HepG2 (cell line): ENCODE measurements at regions not wholly inside any gene's neighbourhood (a gene's known extent, or its start where the extent isn't known, plus 50 kb on each side); places are given as distances from the start of the nearest gene placed in this dataset.

ENCODE experiments used
- ATAC-seq: fragments of 200-7000 bp; cut with Tn5 transposase; 3 replicates; pipeline ENCODE4 v1.9.1; 2020; ENCODE audit warnings: mild to moderate bottlenecking, moderate library complexity
- BruUV-seq: library from RNA; stranded (reverse); fragments of 400-500 nt; replicated peaks from 2 replicates; lab custom pipeline; 2021; lab: Mats Ljungman, UMichigan
- CTCF ChIA-PET: fragments of 300-600 bp; formaldehyde crosslinking; extraction: SDS; loops from one replicate; lab custom pipeline; 2021; ENCODE audit warnings: low total read pairs, inconsistent platforms, low intra/inter-chr PET ratio; lab: Yijun Ruan, JAX
- POLR2A ChIA-PET: fragments of 350-600 bp; sonication (Branson Sonifier 250); formaldehyde crosslinking; loops from one replicate; lab custom pipeline; 2020; ENCODE audit warnings: antibody characterized with exemption, inconsistent platforms; lab: Yijun Ruan, JAX
- DNase-seq: peaks from one replicate; pipeline ENCODE4 v3.0.0-alpha.2; 2015; ENCODE audit warnings: low spot score
- FAIRE-seq: peaks from 3 replicates; lab custom pipeline; 2011; peaks lifted over from hg19 to GRCh38; lab: Jason Lieb, UNC
- H2AFZ ChIP-seq: one replicate; pipeline ENCODE4 v1.6.1; 2011; ENCODE audit warnings: low read length, inconsistent platforms
- H3K27ac ChIP-seq: fragments of 300-600 bp; 3 replicates; pipeline ENCODE4 v1.8.0; 2011; ENCODE audit warnings: mixed run types, mild to moderate bottlenecking, mixed read lengths, low read length, inconsistent platforms; ENCODE audit not compliant: insufficient read depth; ENCODE audit errors: extremely low read length
- H3K27me3 ChIP-seq, 2 experiments: fragments of 200-600 bp in 1 of 2; 2 replicates in 1 of 2; 3 replicates in 1 of 2; pipeline versions ENCODE4 v1.6.0 to v1.8.0; 2011; ENCODE audit warnings: low read length in 2 of 2, mild to moderate bottlenecking in 2 of 2, moderate library complexity in 2 of 2, inconsistent platforms in 1 of 2; ENCODE audit not compliant: insufficient read depth in 2 of 2, control insufficient read depth in 1 of 2
- H3K36me3 ChIP-seq, 2 experiments: fragments of 200-600 bp in 1 of 2; replicated peaks in 1 of 2; 2 replicates in 1 of 2; 3 replicates in 1 of 2; pipeline versions ENCODE4 v1.5.1 to v1.8.0; 2011; ENCODE audit warnings: low read length in 2 of 2, inconsistent platforms in 1 of 2; ENCODE audit not compliant: insufficient read depth in 2 of 2, control insufficient read depth in 1 of 2
- H3K4me1 ChIP-seq: 2 replicates; pipeline ENCODE4 v1.5.1; 2012; ENCODE audit warnings: low read length, inconsistent platforms; ENCODE audit not compliant: insufficient read depth
- H3K4me2 ChIP-seq: 2 replicates; pipeline ENCODE4 v1.6.0; 2011; ENCODE audit warnings: low read depth, low read length, inconsistent platforms
- H3K4me3 ChIP-seq, 3 experiments: fragments of 200-600 bp in 1 of 3; sonication (generic), shearing (Covaris generic) in 1 of 3; replicated peaks in 1 of 3; 2 replicates each; pipeline ENCODE4 v1.5.1; 2011 to 2016; ENCODE audit warnings: low read length in 3 of 3, inconsistent platforms in 2 of 3, low read depth in 2 of 3, mild to moderate bottlenecking in 2 of 3, control low read depth in 1 of 3, mixed read lengths in 1 of 3; ENCODE audit not compliant: insufficient read depth in 1 of 3
- H3K79me2 ChIP-seq: one replicate; pipeline ENCODE4 v1.6.1; 2011; ENCODE audit warnings: low read length, inconsistent platforms; ENCODE audit not compliant: insufficient read depth
- H3K9ac ChIP-seq: 2 replicates; pipeline ENCODE4 v1.6.0; 2011; ENCODE audit warnings: mild to moderate bottlenecking, low read depth, low read length, inconsistent platforms; ENCODE audit not compliant: insufficient read depth
- H3K9me3 ChIP-seq: 2 replicates; pipeline ENCODE4 v1.5.1; 2012; ENCODE audit warnings: mild to moderate bottlenecking, low read length
- H4K20me1 ChIP-seq: 2 replicates; pipeline ENCODE4 v1.6.0; 2011; ENCODE audit warnings: inconsistent platforms, mild to moderate bottlenecking, low read length, moderate library complexity; ENCODE audit not compliant: insufficient read depth
- GLI4 ChIP-seq: sonication (generic); formaldehyde crosslinking; IDR thresholded peaks from 2 replicates; pipeline ENCODE4 v1.5.1; 2020; ENCODE audit warnings: missing genetic modification reagents, mild to moderate bottlenecking, moderate library complexity, borderline replicate concordance
- JDP2 ChIP-seq: sonication (generic); formaldehyde crosslinking; IDR thresholded peaks from 2 replicates; pipeline ENCODE4 v1.8.1; 2022; ENCODE audit warnings: missing genetic modification reagents, borderline replicate concordance
- KDM6A ChIP-seq: IDR thresholded peaks from 2 replicates; pipeline ENCODE4 v1.6.1; 2016; ENCODE audit warnings: low read depth
- NFRKB ChIP-seq: fragments of 450-650 bp; IDR thresholded peaks from 2 replicates; pipeline ENCODE4 v1.6.1; 2017
- NFYC ChIP-seq: IDR thresholded peaks from 2 replicates; pipeline ENCODE4 v1.6.1; 2016; ENCODE audit warnings: missing genetic modification reagents, missing compliant biosample characterization
- SIX4 ChIP-seq: sonication (generic); formaldehyde crosslinking; IDR thresholded peaks from 2 replicates; pipeline ENCODE4 v1.4.0; 2020; ENCODE audit warnings: missing genetic modification reagents
- SMC3 ChIP-seq: IDR thresholded peaks from 2 replicates; pipeline ENCODE4 v1.6.1; 2011; ENCODE audit warnings: low read length, improper control_type of control experiment
- TRIM22 ChIP-seq: fragments of 450-650 bp; IDR thresholded peaks from 2 replicates; pipeline ENCODE4 v1.6.1; 2017
- ZFAT ChIP-seq: sonication (generic); formaldehyde crosslinking; conservative IDR thresholded peaks from 2 replicates; pipeline ENCODE4 v1.8.1; 2023; ENCODE audit warnings: missing genetic modification reagents, inconsistent platforms
- ZFP1 ChIP-seq: IDR thresholded peaks from 2 replicates; pipeline ENCODE4 v1.6.1; 2016
- WGBS: methylation state at CpG from one replicate; pipeline ENCODE4 v1.1.6; 2017; ENCODE audit warnings: low lambda C conversion rate; 5-methylcytosine and 5-hydroxymethylcytosine counted together
- in situ Hi-C: cut with HindIII; loops from 2 replicates; pipeline ENCODE4 v1.10.0; 2017; ENCODE audit warnings: low pct_unique_long_range_greater_than_20kb; ENCODE audit not compliant: extremely low pct_ligation_motif_present
- intact Hi-C: fragments of 100-400 bp; cut with micrococcal nuclease; formaldehyde crosslinking; loops from one replicate; pipeline ENCODE4 v1.10.0; 2022; ENCODE audit not compliant: unreplicated experiment
- TF ChIP-seq, protein P1 (sequence below), 2 experiments: sonication (generic) in 1 of 2; formaldehyde crosslinking in 1 of 2; IDR thresholded peaks; 2 replicates each; pipeline versions ENCODE4 v1.5.1 to v1.6.1; 2011 to 2020; ENCODE audit warnings: borderline replicate concordance in 1 of 2, low read depth in 1 of 2, low read length in 1 of 2, mild to moderate bottlenecking in 1 of 2, missing genetic modification reagents in 1 of 2, moderate library complexity in 1 of 2
- TF ChIP-seq, protein P2 (sequence below): sonication (generic); formaldehyde crosslinking; IDR thresholded peaks from 2 replicates; pipeline ENCODE4 v1.4.0; 2020; ENCODE audit warnings: mild to moderate bottlenecking, missing genetic modification reagents
- TF ChIP-seq, protein P3 (sequence below): sonication (generic); formaldehyde crosslinking; IDR thresholded peaks from 2 replicates; pipeline ENCODE4 v1.8.0; 2022; ENCODE audit warnings: missing genetic modification reagents, mild to moderate bottlenecking, borderline replicate concordance
- TF ChIP-seq, protein P4 (sequence below): sonication (generic); formaldehyde crosslinking; IDR thresholded peaks from 2 replicates; pipeline ENCODE4 v1.4.0; 2020; ENCODE audit warnings: missing genetic modification reagents

DNA sequence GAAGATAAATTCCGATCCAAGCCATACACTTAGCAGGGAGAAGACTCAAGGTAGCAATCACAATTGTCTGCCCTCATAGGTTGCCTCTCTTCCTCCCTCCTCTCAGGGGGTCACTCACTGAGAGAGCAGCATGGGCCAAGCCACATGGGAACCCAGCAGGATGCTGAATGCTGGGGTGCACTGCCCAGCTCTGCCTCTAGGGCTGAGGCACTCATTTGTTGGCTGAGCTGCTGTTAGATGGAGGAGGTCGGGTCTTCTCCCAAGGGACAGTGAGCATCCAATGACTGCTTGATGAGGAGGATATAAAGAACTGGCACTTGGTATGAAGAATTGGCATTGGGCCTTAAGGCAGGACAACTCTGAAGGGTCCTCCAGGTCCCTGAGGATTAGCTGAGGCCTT is 418.8 kb downstream of the SIPA1L2 start:
- H3K4me2 ChIP-seq: no peak overlapping the region
- no peak overlapping the region for H2AFZ ChIP-seq
- peak; percentile 95 for ATAC-seq
- H3K9ac ChIP-seq: no peak overlapping the region
- H3K27me3 ChIP-seq: peaks cover 0 to 3% of the 10 kb centered on the region in 2 experiments; a peak in 1 of 5 replicates
- no TSS peak for BruUV-seq
- no peaks in the 10 kb centered on the region for H3K9me3 ChIP-seq
- no peaks in the 10 kb centered on the region for H3K4me1 ChIP-seq
- no peaks in the 10 kb centered on the region for H3K79me2 ChIP-seq
- FAIRE-seq: no peak
- TF ChIP-seq ZFP1 (CRISPR knock-in tag): no peak
- no peak for TF ChIP-seq SIX4 (CRISPR knock-in tag)
- TF ChIP-seq, protein P1, sequence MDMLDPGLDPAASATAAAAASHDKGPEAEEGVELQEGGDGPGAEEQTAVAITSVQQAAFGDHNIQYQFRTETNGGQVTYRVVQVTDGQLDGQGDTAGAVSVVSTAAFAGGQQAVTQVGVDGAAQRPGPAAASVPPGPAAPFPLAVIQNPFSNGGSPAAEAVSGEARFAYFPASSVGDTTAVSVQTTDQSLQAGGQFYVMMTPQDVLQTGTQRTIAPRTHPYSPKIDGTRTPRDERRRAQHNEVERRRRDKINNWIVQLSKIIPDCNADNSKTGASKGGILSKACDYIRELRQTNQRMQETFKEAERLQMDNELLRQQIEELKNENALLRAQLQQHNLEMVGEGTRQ (IDR thresholded peaks at IDR 0.05; ENCODE audit: low read depth, low read length): no peak
- TF ChIP-seq, protein P1 (CRISPR knock-in tag; IDR thresholded peaks at IDR 0.05; ENCODE audit: borderline replicate concordance): no peak
- no peak for TF ChIP-seq NFRKB
- TF ChIP-seq, protein P2, sequence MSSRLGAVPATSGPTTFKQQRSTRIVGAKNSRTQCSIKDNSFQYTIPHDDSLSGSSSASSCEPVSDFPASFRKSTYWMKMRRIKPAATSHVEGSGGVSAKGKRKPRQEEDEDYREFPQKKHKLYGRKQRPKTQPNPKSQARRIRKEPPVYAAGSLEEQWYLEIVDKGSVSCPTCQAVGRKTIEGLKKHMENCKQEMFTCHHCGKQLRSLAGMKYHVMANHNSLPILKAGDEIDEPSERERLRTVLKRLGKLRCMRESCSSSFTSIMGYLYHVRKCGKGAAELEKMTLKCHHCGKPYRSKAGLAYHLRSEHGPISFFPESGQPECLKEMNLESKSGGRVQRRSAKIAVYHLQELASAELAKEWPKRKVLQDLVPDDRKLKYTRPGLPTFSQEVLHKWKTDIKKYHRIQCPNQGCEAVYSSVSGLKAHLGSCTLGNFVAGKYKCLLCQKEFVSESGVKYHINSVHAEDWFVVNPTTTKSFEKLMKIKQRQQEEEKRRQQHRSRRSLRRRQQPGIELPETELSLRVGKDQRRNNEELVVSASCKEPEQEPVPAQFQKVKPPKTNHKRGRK (CRISPR knock-in tag): no peak
- TF ChIP-seq SMC3: no peak
- TF ChIP-seq GLI4 (CRISPR knock-in tag): no peak
- TF ChIP-seq JDP2 (CRISPR knock-in tag): no peak
- TF ChIP-seq, protein P3, sequence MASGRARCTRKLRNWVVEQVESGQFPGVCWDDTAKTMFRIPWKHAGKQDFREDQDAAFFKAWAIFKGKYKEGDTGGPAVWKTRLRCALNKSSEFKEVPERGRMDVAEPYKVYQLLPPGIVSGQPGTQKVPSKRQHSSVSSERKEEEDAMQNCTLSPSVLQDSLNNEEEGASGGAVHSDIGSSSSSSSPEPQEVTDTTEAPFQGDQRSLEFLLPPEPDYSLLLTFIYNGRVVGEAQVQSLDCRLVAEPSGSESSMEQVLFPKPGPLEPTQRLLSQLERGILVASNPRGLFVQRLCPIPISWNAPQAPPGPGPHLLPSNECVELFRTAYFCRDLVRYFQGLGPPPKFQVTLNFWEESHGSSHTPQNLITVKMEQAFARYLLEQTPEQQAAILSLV (CRISPR knock-in tag): no peak
- TF ChIP-seq ZFAT: no peak
- no peak for TF ChIP-seq TRIM22
- no peak for TF ChIP-seq KDM6A (CRISPR knock-in tag)
- TF ChIP-seq NFYC (CRISPR knock-in tag): no peak
- TF ChIP-seq, protein P4, sequence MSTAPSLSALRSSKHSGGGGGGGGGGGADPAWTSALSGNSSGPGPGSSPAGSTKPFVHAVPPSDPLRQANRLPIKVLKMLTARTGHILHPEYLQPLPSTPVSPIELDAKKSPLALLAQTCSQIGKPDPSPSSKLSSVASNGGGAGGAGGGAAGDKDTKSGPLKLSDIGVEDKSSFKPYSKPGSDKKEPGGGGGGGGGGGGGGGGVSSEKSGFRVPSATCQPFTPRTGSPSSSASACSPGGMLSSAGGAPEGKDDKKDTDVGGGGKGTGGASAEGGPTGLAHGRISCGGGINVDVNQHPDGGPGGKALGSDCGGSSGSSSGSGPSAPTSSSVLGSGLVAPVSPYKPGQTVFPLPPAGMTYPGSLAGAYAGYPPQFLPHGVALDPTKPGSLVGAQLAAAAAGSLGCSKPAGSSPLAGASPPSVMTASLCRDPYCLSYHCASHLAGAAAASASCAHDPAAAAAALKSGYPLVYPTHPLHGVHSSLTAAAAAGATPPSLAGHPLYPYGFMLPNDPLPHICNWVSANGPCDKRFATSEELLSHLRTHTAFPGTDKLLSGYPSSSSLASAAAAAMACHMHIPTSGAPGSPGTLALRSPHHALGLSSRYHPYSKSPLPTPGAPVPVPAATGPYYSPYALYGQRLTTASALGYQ (CRISPR knock-in tag): no peak
- TF ChIP-seq, all 625 proteins: peak for 0
- CTCF ChIA-PET: no interaction called here
- H3K27ac ChIP-seq: no peak overlapping the region
- POLR2A ChIA-PET: no interaction called here
- DNase-seq: peak; percentile 2
- H4K20me1 ChIP-seq: no peaks in the 10 kb centered on the region
- H3K36me3 ChIP-seq: no peaks in the 10 kb centered on the region
- intact Hi-C loops: no loop called here
- in situ Hi-C loops: no loop called here
- no peak overlapping the region for H3K4me3 ChIP-seq
- 0% methylated on average over 2 of the region's 2 CpGs for WGBS
